Motor neuron (in vitro differentiated cells): ENCODE measurements at regions not wholly inside any gene's neighbourhood (a gene's known extent, or its start where the extent isn't known, plus 50 kb on each side); places are given as distances from the start of the nearest gene placed in this dataset.

Experiments used
- ATAC-seq, 8 experiments: fragments of 200-7000 bp; cut with Tn5 transposase; replicated peaks in 6 of 8; 2 replicates each; pipeline ENCODE4 v1.8.0; 2021; ENCODE audit warnings: mild to moderate bottlenecking in 8 of 8, moderate library complexity in 8 of 8
- H3K27ac ChIP-seq, 2 donors: fragments of 250-450 bp; sonication (Bioruptor Pico); 2 replicates each; pipeline ENCODE4 v1.9.0; 2021; ENCODE audit warnings: antibody characterized with exemption in 2 of 2, mild to moderate bottlenecking in 2 of 2, moderate library complexity in 1 of 2
- H3K4me1 ChIP-seq, 2 donors: fragments of 250-450 bp; sonication (Bioruptor Pico); replicated peaks in 1 of 2; 2 replicates each; pipeline ENCODE4 v1.6.1; 2021; ENCODE audit warnings: antibody characterized with exemption in 2 of 2, mild to moderate bottlenecking in 2 of 2, moderate library complexity in 1 of 2
- H3K4me3 ChIP-seq, 5 donors: fragments of 250-450 bp; sonication (Bioruptor Pico); 2 replicates each; pipeline ENCODE4 v1.9.0; 2021; ENCODE audit warnings: antibody characterized with exemption in 5 of 5, mild to moderate bottlenecking in 5 of 5, moderate library complexity in 4 of 5
- WGBS, 10 experiments: fragments of 450-650 bp; shearing (Covaris generic); methylation state at CpG; one replicate each; pipeline ENCODE4 v1.0.0; 2022; 5-methylcytosine and 5-hydroxymethylcytosine counted together
- in situ Hi-C, 9 experiments: fragments of 400-800 bp; cut with MboI; loops; one replicate each; pipeline ENCODE4 v1.15.0; 2021; ENCODE audit warnings: low sequenced_read_pairs in 9 of 9, low pct_unique_long_range_greater_than_20kb in 2 of 9; ENCODE audit not compliant: unreplicated experiment in 9 of 9

- no peak for ATAC-seq
- WGBS, 10 experiments = no CpG with 5 or more reads among the region's 2 CpGs
- Histone ChIP-seq H3K4me3 (no peak overlapping the region), H3K4me1 (no peaks in the 10 kb centered on the region), H3K27ac (no peak overlapping the region)
- in situ Hi-C loops = no loop called here
Measured at GRCh38 chr3:180516368-180516767, 85.6 kb upstream of the TTC14 start.

GRCh38 chr3:180523040-180523439, 78.9 kb upstream of the TTC14 start:
- H3K27ac ChIP-seq = no peak overlapping the region
- ATAC-seq = no peak
- H3K4me3 ChIP-seq = no peak overlapping the region
- in situ Hi-C loops = no loop called here
- WGBS, 10 experiments = 13 to 94% (median 83%) methylated on average over 1 to 3 of the region's 3 CpGs; no CpG with 5 or more reads in 1 of the 10 experiments
- no peaks in the 10 kb centered on the region for H3K4me1 ChIP-seq

- 0 to 100% (median 100%) methylated on average over 1 of the region's 1 CpG; no CpG with 5 or more reads in 6 of the 10 experiments for WGBS, 10 experiments
- Histone ChIP-seq H3K4me1 (no peaks in the 10 kb centered on the region), H3K27ac (no peak overlapping the region), H3K4me3 (no peak overlapping the region)
- ATAC-seq = no peak
- in situ Hi-C loops = no loop called here
Measured at GRCh38 chr3:180528843-180529242, 73.1 kb upstream of the TTC14 start.

DNA sequence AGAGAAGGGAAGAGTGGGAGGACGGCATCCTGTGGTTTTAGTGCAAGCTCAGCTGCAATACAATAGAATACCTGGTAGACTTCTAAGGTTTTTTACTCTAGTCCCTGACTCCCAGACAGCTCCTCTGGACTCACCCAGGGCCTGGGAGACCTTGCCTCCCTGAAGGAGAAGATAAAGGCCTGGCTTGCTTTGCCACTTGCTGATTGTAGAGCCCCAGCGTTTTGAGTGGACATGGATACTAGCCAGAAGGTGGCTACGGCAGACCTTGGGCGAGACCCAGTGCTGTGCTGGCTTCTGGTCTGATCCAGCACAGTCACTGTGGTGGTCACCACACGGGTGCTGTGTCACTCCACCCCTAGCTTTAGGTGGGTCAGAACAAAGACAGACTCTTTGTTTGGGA, 72.2 kb upstream of the TTC14 start:
- no peak for ATAC-seq
- no peaks in the 10 kb centered on the region for H3K4me1 ChIP-seq
- in situ Hi-C loops = no loop called here
- WGBS, 10 experiments = 0 to 94% (median 70%) methylated on average over 1 to 5 of the region's 5 CpGs; no CpG with 5 or more reads in 3 of the 10 experiments
- no peak overlapping the region for H3K27ac ChIP-seq
- H3K4me3 ChIP-seq = no peak overlapping the region

- ATAC-seq = no peak
- Histone ChIP-seq H3K4me3 (no peak overlapping the region), H3K27ac (no peak overlapping the region), H3K4me1 (no peaks in the 10 kb centered on the region)
- in situ Hi-C loops = no loop called here
Measured at GRCh38 chr3:180530276-180530675, 71.7 kb upstream of the TTC14 start.

- ATAC-seq = no peak
- no peak overlapping the region for H3K27ac ChIP-seq
- no peaks in the 10 kb centered on the region for H3K4me1 ChIP-seq
- in situ Hi-C loops = no loop called here
- H3K4me3 ChIP-seq = no peak overlapping the region
- WGBS, 10 experiments = 19 to 100% (median 80%) methylated on average over 1 to 6 of the region's 10 CpGs; no CpG with 5 or more reads in 3 of the 10 experiments
Measured at GRCh38 chr3:180531303-180532278, 70.4 kb upstream of the TTC14 start.

DNA sequence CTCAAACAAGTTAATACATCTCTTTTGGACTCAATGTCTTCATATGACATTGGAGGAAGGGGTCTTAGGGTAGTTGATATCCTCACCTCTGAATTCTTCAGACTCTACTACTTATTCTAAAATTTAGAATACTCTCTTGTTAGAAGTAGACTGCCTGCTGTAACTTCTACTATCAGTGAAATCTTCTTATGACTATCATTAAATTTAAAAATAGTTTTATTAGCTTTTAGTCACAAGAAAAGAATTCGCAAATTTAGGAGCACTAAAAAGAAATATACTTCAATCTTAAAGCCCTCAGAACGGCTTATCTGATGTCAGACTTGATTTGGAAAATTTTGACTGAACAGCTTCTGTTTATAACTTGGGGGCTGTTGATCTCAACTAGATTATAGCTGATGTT, 67.1 kb upstream of the TTC14 start:
- Histone ChIP-seq H3K4me3 (no peak overlapping the region), H3K4me1 (no peaks in the 10 kb centered on the region), H3K27ac (no peak overlapping the region)
- no peak for ATAC-seq
- WGBS, 10 experiments = 33 to 100% (median 75%) methylated on average over 1 to 2 of the region's 2 CpGs
- in situ Hi-C loops = no loop called here

- no peak for ATAC-seq
- Histone ChIP-seq H3K4me3 (no peak overlapping the region), H3K4me1 (no peaks in the 10 kb centered on the region), H3K27ac (no peak overlapping the region)
- in situ Hi-C loops = no loop called here
Measured at GRCh38 chr3:180538493-180538892, 63.5 kb upstream of the TTC14 start.

DNA sequence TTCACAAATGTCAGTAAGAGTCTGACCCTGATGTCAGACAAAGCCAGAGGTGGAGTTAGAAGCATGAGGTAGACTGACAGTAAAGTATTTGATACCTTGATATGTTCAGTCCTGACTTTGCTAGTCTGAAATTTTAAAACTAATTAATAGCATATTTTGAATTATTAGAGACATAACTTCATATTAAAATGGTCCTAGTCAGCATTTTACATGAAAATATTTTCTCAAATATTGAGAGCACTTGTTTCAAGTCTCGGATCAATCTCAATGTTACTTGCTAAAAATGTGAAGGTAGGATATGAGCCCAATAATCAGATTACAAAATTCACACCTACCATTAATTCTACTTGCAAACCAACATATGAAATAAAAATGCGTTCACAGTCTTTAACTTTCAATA, 58.1 kb upstream of the TTC14 start:
- in situ Hi-C loops = no loop called here
- no peak for ATAC-seq
- WGBS, 10 experiments = 38 to 100% (median 76%) methylated on average over 1 to 2 of the region's 2 CpGs
- H3K27ac ChIP-seq = no peak overlapping the region
- H3K4me1 ChIP-seq = no peaks in the 10 kb centered on the region
- H3K4me3 ChIP-seq = no peak overlapping the region

GRCh38 chr3:180546863-180547262, 55.1 kb upstream of the TTC14 start:
- Histone ChIP-seq H3K4me1 (no peaks in the 10 kb centered on the region), H3K4me3 (no peak overlapping the region), H3K27ac (no peak overlapping the region)
- WGBS, 10 experiments = 0 to 88% (median 67%) methylated on average over 1 of the region's 1 CpG; no CpG with 5 or more reads in 3 of the 10 experiments
- ATAC-seq = no peak
- in situ Hi-C loops = no loop called here

GRCh38 chr3:180548050-180548449, 53.9 kb upstream of the TTC14 start:
- Histone ChIP-seq H3K27ac (no peak overlapping the region), H3K4me3 (no peak overlapping the region), H3K4me1 (no peaks in the 10 kb centered on the region)
- no peak for ATAC-seq
- in situ Hi-C loops = no loop called here
- WGBS, 10 experiments = 0 to 80% (median 27%) methylated on average over 1 of the region's 1 CpG; no CpG with 5 or more reads in 4 of the 10 experiments
